Activated CD4-positive, alpha-beta T cell treated with anti-CD3 and anti-CD28 coated beads, Interleukin-2, amount 50 U/mL, for 16 hours (primary cell): ENCODE measurements at regions not wholly inside any gene's neighbourhood (a gene's known extent, or its start where the extent isn't known, plus 50 kb on each side); places are given as distances from the start of the nearest gene placed in this dataset.

ENCODE experiments used
- DNase-seq: peaks from one replicate; pipeline ENCODE4 v3.0.0-alpha.2; 2020

GRCh38 chr7:7122701-7123281 is 59.6 kb upstream of the C1GALT1 start:
- DNase-seq = no peak

GRCh38 chr7:7125963-7126362 is 56.4 kb upstream of the C1GALT1 start:
- DNase-seq = no peak

GRCh38 chr7:7127773-7128172 is 54.6 kb upstream of the C1GALT1 start:
- DNase-seq = no peak

- DNase-seq = no peak
Measured at GRCh38 chr7:7129381-7129780, 53.0 kb upstream of the C1GALT1 start.

- DNase-seq = no peak
Measured at GRCh38 chr7:7131273-7131672, 51.1 kb upstream of the C1GALT1 start.
